MM.1S (cell line): ENCODE measurements at regions not wholly inside any gene's neighbourhood (a gene's known extent, or its start where the extent isn't known, plus 50 kb on each side); places are given as distances from the start of the nearest gene placed in this dataset.

Experiments
- CTCF ChIP-seq: fragments of 300-600 bp; sonication (generic); IDR thresholded peaks from 2 replicates; pipeline ENCODE4 v1.5.1; 2016; ENCODE audit warnings: antibody characterized with exemption, low read length, mixed read lengths
- EZH2 ChIP-seq: fragments of 300-600 bp; sonication (generic); optimal IDR thresholded peaks from 2 replicates; pipeline ENCODE3; 2017; ENCODE audit warnings: low read depth, mild to moderate bottlenecking, antibody characterized with exemption, low read length, mixed read lengths
- EZH2phosphoT487 ChIP-seq: fragments of 300-600 bp; sonication (generic); IDR thresholded peaks from 2 replicates; pipeline ENCODE4 v1.6.1; 2018; ENCODE audit warnings: antibody characterized with exemption, low read length

- TF ChIP-seq EZH2phosphoT487: no peak
- TF ChIP-seq CTCF: no peak
- no peak for TF ChIP-seq EZH2
Observed at GRCh38 chr9:530681-531080, 310.8 kb upstream of the DMRT1 start.
